GM19025 (cell line): ENCODE measurements at regions not wholly inside any gene's neighbourhood (a gene's known extent, or its start where the extent isn't known, plus 50 kb on each side); places are given as distances from the start of the nearest gene placed in this dataset.
"Not testable (repeated sequence)": the region's sequence is repeated elsewhere in the genome, so short reads cannot be mapped to it uniquely, and the experiment has no call there.

ENCODE experiments used
- ATAC-seq: cut with Tn5 transposase; IDR thresholded peaks from one replicate; pipeline ENCODE4 v1.9.1; 2021; ENCODE audit warnings: mild to moderate bottlenecking, low read depth, moderate library complexity; ENCODE audit not compliant: unreplicated experiment

- ATAC-seq: no peak
Measured at GRCh38 chr6:164751395-164751794, 558.0 kb downstream of the C6orf118 start.

DNA sequence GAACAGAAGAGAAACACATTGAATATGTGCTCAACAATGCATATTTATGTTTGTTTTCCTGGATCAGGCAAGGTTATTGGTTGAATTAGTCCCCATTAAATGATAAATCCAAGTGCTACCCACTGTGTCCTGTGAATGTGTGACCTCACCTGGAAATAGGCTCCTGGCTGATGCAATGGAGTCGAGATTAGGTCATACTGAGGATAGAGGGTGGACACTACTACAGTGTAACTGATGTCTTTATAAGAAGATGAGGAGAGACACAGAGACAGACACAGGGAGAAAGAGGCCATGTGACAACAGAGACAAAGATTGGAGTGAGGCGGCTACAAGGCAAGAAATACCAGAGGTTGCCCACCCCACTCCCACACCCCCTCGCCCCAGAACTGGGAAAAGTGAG lies 559.3 kb downstream of the C6orf118 start:
- no peak for ATAC-seq

GRCh38 chr6:164749221-164750064 lies 560.0 kb downstream of the C6orf118 start:
- no peak for ATAC-seq

DNA sequence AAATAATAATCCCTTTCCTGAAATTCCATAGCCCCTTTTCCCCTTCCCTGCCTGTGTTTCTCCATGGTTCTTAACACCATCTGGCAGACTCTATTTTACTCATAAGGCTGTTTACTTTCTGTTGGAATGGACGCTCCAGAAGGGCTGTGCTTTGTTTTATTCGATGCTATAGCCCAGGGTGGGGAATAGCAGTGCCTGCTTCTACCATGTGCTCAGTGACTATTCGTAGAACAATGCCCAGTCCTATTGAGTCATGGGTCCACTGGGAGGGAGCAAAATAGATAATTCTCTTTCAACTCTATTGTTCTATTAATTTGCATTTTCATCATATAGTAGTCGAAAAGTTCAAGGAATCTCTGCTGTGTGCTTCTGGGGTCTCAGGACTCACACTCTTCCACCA lies 565.1 kb downstream of the C6orf118 start:
- ATAC-seq: no peak

- no peak for ATAC-seq
Measured at GRCh38 chr6:164741938-164742451, 567.4 kb downstream of the C6orf118 start.

DNA sequence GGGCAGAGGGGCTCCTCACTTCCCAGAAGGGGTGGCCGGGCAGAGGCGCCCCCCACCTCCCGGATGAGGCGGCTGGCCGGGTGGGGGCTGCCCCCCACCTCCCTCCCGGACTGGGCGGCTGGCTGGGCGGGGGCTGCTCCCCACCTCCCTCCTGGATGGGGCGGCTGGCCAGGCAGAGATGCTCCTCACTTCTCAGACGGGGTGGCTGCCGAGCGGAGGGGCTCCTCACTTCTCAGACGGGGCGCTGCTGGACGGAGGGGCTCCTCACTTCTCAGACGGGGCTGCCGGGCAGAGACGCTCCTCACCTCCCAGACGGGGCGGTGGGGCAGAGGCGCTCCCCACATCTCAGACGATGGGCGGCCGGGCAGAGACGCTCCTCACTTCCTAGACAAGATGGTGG lies 573.3 kb downstream of the C6orf118 start:
- not testable (repeated sequence) for ATAC-seq

DNA sequence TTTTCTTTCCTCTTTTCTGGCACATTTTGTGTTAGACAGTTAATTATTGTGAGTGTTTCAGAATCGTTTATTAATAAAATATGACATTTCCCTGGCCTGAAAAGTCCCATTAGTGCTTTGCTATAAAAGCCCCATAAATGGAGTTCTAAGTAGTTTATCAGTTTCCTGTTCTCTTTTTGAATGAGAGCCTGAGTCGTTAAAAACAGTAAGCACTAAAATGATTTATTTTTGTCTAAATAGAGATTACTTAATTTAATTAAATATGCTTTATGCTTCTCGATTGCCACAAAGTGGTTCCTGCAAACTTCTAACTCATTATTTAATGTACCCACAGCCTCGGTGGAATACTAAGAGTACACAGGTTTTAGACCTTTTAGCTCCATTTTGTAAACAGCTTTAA lies 577.9 kb downstream of the C6orf118 start:
- no peak for ATAC-seq

DNA sequence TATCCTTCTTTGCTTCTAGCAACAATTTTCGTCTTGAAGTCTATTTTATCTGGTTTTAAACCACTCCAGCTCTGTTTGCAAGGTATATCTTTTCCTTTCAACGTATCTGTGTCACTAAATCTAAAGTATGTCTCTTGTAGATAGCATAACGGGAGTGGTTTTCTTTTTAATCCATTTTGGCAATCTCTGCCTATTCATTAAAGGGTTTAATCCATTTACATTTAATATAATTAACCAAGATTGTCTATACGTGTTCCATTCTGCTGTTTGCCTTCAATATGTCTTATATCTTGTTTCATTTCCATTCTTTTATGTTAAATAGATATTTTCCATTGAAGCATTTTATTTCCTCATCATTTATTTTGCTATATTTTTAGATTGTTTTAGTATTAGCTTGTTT lies 587.9 kb downstream of the C6orf118 start:
- ATAC-seq: no peak

DNA sequence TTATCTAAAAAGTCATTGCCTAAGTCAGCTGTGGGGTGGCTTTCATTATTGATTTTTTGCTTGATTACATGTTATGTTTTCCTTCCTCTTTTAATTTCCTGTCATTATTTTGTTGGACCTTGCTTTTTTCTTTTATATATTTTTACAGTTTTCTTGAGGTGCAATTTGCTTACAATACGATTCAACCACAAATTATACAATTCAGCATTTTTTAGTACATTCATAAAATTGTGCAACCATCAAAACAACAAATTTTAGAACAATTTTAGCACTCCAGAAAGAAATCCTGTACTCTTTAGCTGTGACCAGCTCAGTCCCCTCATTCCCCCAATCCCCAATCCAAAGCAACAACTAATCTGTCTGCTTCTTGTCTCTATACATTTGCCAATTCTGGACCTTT lies 608.9 kb downstream of the C6orf118 start:
- ATAC-seq: no peak

GRCh38 chr6:164695896-164696295 lies 613.5 kb downstream of the C6orf118 start:
- ATAC-seq: no peak

DNA sequence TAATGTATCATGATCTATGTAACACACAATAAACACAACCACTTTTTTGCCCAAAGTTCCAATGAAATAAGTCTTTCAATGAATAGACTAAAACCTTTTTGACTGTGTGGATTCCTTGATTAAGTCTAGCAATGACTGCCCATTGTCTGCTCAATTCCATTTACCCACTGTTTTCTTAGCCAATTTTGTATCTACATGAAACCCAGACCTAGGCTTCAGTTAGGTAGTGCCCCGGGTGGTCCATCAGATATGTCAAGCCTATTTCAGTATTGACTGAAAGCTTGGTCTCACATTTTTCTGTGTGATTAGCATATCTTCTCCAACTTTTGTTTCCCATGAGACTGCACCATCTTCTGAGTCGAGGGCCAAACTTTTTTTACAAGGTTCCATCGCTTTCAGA lies 615.0 kb downstream of the C6orf118 start:
- no peak for ATAC-seq

DNA sequence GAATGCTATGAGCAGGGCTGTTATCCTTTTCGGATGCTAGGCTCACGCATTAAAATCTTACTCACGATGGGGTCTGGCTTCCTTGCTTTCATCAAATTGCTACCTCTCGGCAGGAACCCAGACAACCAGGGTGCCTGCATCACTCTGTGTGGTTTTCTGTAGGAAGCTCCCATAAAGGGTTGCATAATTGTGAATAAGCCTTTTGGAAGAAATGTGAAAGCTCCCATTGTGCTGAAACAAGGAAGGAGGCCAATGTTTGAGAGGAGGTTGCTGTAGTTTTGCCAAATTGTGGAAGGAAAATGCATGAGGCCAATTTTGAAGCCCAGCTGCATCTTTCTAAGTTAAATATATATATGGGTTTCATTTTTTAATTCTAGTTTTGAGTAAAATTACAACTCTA lies 615.5 kb downstream of the C6orf118 start:
- ATAC-seq: no peak

- ATAC-seq: no peak
Measured at GRCh38 chr6:164692772-164693510, 616.5 kb downstream of the C6orf118 start.

- no peak for ATAC-seq
Measured at GRCh38 chr6:164690702-164691500, 618.5 kb downstream of the C6orf118 start.

- no peak for ATAC-seq
Measured at GRCh38 chr6:164690241-164690640, 619.2 kb downstream of the C6orf118 start.

- ATAC-seq: no peak
Measured at GRCh38 chr6:164665328-164665727, 644.1 kb downstream of the C6orf118 start.

GRCh38 chr6:164663634-164664033 lies 645.8 kb downstream of the C6orf118 start:
- no peak for ATAC-seq

DNA sequence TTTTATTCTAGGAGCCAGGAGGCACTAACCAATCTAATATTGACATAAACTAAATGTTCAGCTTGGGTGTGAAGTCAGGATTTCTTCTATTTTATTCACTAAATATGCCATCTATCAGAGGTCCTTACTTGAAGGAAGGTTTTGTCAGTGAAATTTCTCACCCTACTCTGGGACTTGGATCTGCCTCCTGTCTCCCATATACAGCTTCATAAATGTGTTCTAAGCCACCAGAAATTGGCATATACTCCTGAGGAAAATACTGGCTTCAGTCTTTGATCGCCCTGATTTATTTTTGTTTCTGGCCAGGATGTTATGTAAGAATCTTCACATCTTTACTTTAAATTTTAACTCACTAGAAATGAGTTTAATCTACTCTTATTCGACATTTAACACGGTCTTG lies 647.7 kb downstream of the C6orf118 start:
- no peak for ATAC-seq

DNA sequence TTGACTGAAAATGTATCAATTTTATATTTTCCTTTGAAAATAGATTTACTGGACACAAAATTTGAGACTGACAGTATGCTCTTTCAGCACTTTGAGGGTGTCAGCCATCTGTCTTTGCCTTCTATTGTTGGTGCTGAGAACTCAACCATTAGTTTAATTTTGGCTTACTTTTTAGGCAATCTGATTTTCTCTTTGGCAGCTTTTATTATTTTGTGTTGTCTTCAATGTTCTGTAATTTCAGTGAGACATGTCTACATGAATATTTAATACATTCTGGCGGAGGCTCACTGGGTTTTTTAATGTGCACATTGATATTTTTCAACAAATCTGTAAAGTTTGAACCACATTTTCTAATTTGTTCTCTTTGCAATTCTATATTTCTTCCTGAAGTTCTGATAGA lies 648.6 kb downstream of the C6orf118 start:
- ATAC-seq: no peak

GRCh38 chr6:164640956-164641355 lies 668.4 kb downstream of the C6orf118 start:
- ATAC-seq: no peak
